Epithelial cell of prostate (primary cell): ENCODE measurements at regions not wholly inside any gene's neighbourhood (a gene's known extent, or its start where the extent isn't known, plus 50 kb on each side); places are given as distances from the start of the nearest gene placed in this dataset.

Experiments
- DNase-seq: peaks from one replicate; pipeline ENCODE4 v3.0.0-alpha.2; 2011; ENCODE audit warnings: low read depth, low spot score
- H3K27ac ChIP-seq: fragments of 450-650 bp; 2 replicates; pipeline ENCODE4 v1.5.1; 2017; ENCODE audit warnings: mild to moderate bottlenecking

DNA sequence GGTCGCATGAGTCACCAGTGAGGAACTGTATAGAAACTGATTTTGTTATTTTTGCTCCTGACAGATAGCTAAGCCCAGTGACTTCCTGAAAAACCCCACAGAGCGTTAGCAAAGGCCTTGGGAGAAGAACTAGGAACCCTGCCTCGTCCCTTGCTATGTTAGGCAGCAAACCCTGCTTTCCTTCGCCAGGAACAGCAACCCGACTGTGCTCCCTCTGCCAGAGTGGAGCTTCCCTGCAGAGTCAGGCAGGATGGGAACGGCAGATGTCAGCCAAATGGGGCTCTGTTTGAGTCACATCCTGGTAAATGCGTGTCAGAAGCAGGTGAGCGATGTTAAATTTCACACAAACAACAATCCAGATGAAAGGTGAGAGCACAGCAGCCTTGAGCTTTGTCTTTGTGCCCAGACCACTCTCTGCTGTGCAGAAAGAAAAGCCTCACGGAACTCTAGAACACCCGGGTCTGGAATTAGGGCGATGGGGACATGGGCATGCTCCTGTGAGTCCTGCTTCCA is 186.6 kb downstream of the ADAMTS15 start:
- H3K27ac ChIP-seq, result peak overlapping the region; percentile 81
- DNase-seq, result peak; percentile 64

DNA sequence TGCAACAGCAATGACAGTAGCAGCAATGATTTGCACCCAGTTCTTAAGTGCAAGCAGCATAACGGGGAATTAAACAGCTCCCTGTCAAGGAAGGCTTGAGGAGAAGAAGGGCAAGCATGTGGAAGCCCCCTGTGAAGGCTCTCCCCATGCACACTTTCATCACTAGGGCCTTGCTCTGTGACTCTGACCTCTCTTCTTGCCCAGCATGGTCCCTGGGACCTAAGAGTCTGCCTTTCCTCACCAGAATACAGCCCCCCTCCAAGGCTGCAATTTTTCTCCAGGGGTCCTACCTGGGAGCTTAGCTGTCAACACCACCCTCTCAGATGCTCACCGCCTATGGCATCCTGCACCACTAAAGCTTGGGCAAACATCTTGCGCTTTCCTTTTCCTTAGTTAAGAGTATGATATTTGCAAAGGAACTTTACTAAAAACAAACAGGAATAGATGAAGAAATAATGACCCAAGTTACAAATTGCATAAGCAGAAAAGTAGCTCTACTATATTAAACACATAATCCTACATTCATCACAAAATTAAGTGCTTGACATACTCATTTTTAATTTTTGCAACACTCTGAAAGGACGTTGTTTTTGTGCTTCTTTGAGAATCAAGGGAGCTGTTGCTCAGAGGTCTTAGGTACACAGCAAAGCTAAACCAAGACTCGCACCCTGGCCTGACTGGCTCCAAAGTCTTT is 187.6 kb downstream of the ADAMTS15 start:
- no peak for DNase-seq
- peak overlapping the region; percentile 81 for H3K27ac ChIP-seq

DNA sequence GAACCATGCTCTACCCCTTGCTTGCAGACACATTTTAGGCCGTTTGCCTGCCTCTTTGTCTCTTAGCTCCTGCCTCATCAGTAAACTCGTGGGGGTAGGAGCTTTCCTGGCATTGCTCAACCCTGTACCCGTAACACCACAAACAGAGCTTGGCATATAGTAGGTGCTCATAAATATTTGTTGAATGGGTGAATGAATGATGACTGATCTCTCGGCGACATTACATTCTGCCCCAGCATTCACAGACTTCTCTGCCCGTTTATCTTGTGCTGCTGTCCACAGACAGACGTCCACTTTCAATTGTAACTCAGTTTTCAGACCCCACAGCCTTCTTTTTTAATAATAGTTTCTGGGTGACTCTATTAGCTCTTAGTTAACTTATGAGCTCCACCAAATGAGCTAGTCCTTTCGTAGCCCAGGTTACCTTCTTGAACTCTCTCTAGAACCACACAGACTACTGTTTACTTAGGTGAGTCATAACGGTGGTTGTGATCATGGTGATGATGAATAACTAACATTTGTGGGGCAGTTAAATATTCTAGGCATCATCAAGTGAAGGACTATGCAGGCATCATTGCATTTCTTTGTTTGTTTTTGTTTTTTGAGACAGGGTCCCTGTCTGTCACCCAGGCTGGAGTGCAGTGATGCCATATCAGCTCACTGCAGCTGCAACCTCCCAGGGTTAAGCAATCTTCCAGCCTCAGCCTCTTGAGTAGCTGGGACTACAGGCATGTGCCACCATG is 188.4 kb downstream of the ADAMTS15 start:
- peak; percentile 91 for DNase-seq
- H3K27ac ChIP-seq, result peak overlapping the region; percentile 81

DNA sequence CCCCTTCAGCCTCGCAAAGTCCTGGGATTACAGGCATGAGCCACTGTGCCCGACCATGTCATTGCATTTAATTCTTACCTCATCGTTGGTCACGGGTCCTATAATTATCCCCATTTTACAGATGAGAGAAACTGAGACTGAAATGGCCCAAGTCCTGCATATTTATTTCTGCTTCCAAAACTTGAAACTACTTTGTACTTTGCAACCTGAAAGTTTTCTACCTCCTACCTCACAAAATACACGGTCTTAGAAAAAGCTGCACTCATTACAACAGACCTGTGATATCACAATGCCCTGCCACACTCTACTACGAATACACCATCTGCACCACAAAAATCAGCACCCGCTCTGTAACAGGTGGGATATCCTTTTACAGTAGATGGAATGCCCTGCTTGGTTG is 189.1 kb downstream of the ADAMTS15 start:
- DNase-seq, result no peak
- H3K27ac ChIP-seq, result peak overlapping the region; percentile 81

DNA sequence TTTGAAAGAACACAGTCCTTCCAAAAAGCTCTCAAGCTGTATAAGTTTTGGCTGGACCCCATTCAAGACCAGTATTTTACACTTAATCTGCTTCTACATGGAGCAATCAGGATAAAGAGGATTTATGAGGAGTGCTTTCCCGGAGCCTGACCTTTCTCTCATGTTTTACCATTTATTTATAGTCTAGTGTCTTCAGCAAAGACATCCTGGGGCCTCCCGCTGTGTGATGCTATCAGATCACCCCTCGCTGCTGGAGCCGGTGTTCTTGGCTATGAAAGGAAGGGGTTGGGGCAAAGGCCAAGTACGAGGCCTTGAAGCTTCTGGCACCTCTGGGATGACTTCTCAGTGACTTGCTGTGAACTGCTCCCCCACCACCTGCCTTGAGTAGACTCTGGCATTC is 189.6 kb downstream of the ADAMTS15 start:
- no peak overlapping the region for H3K27ac ChIP-seq
- no peak for DNase-seq

DNA sequence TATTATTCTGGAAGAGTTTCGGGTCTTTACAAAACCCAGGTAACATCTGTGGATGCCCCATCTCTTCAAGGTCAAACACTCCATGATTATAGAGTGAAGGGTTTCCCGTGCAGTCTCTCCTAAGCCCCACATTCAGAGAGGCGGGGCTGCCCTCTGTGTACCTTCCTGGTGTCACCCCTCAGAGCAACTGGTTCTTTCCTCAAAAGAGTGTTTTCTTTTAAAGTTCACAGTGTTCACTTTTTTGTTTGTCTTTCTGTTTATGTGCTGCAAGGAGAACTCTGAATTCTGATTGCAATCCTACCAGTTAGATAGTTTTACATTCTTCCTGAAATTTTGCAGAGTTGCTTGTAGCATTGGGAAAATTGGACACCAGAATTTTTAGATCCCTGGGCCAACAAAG is 190.2 kb downstream of the ADAMTS15 start:
- no peak overlapping the region for H3K27ac ChIP-seq
- DNase-seq, result no peak

DNA sequence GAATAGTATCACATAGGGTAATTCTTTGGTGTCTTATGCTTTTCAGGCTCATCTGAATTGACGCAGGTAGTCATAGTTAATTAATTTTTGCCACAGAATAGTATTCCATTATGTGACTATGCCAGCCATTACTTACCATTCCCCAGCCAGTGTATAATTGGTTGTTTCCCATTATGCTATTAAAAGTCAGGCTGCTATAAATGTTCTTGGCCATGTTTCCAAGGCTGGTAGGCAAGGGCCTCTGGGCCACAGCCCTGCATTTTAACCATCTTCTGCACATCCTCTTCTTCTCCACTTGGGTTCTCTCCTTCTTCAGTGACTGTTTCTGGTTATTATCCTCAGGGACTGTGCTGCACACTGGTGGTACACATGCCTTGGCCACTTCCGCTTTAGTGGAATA is 190.9 kb downstream of the ADAMTS15 start:
- no peak for DNase-seq
- no peak overlapping the region for H3K27ac ChIP-seq

DNA sequence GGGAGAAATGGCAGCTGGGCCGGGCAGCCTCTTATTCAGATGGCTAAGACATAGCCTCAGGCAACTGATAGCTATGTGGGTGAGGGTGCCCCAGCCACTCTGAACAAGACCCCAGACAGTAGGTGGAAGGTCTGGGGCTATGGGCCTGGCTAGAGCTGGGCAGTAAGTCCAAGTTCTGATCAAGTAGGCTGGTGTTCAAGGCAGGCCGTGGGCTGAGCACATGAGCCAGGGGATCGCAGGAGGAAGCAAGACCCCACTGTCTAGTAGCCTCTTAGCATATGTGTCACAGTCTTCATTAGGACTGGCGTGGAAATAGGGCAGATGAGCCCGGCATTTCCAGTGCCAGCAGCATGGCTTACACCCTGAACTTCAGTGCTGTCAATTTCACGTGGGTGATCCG is 192.1 kb downstream of the ADAMTS15 start:
- H3K27ac ChIP-seq, result no peak overlapping the region
- no peak for DNase-seq

DNA sequence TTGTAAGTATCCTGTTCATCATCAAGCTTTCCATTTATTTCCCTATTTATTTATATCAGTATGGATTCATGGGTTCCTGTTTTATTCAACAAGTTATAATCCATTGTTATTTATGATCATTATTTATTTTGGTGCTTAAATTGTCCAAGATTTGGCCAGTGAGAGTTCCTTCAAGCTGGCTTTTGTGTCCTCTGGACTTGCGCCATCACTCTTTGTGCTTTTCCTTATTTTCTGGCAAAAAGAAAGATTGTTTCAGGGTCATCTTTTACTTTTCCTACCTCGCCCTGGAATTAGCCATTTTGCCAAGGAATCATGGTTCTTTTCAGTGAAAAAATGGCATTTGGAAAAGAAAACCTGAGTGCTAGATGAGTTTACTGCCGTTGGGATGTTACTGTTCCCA is 193.4 kb downstream of the ADAMTS15 start:
- no peak overlapping the region for H3K27ac ChIP-seq
- no peak for DNase-seq

DNA sequence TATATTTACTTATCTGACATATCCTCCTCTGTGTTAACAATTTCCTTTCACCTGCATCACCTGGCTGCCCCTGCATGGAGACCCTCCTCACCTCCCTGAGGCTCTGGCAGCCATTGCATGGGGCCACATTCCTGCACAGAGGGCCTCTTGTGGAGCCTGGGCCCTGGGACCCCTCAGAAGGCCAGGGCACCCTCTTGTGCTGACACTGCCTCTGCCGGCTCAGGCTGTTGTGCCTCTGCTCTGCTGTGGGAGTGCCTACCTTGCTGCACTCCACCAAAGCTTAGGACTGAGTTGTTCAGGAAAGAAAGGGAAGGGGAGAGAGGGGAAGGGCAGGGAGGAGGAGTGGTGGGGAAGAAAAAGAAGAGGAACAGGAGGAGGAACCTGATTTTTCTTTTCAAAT is 194.5 kb downstream of the ADAMTS15 start:
- H3K27ac ChIP-seq, result no peak overlapping the region
- DNase-seq, result no peak

DNA sequence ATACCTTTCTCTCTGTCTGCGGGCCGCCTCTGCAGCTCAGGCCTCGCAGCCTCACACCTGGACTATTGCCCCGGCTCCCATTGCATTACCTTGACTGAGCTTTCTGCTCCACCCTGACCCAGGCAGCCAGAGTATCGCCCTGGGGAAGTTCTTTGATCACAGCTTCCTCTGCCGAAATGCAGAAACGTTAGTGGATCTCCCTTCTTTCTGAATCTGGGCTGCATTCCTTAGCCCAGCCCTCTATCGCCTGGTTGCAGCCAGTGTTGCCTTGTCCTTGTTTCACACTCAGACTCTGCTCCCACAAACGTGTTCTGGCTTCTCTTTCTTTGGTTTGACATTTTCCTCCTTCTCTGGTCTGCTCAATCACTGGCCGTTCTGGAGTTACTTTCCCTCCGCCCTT is 195.7 kb downstream of the ADAMTS15 start:
- no peak overlapping the region for H3K27ac ChIP-seq
- no peak for DNase-seq

DNA sequence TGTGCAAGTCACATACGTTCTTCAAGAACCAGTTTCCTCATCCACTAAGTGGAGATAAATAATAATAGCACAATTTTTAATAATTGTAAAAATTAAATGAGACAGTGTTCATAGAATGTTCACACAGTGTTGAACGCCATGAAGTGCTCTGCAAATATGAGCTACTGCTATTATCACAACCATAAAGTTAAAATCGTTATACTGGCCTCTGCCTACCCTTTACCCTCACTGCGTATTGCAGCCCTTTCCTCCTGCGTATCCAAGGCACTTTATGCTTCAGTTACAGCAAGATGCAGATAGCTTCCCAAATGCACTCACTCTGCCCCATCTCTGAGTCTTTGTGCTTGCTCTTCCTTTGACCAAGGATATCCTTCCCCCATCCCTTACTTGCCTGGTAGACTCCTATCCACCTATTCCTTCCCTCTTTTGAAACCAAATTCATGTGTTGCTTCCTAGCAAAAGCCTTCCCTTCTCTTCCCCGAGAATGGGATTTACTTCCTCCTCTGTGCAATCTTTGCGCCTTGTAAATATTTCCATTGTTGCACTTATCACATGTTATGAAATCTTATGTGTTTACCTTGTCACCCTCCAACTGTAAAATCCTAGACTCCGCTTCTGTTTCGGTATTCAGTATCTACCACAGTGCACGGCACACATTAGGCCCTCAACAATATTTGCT is 196.9 kb downstream of the ADAMTS15 start:
- no peak for DNase-seq
- H3K27ac ChIP-seq, result no peak overlapping the region

DNA sequence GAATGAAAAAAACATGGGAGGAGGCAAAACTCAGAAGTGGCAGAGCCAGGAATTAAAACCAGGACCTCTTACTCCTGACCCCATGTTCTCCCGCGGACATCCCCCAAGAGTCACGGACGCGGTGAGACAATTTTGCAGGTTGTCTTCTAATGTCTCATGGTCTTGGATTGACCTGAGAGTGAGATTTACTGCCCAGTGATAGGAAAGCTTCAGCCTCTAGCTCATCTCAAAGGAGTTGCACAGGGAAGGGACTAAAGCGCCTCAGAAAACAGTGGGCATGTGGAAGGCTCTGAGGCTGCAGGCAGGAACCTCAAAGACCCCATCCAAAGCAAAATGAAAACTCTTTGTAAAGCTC is 197.4 kb downstream of the ADAMTS15 start:
- H3K27ac ChIP-seq, result no peak overlapping the region
- DNase-seq, result no peak

DNA sequence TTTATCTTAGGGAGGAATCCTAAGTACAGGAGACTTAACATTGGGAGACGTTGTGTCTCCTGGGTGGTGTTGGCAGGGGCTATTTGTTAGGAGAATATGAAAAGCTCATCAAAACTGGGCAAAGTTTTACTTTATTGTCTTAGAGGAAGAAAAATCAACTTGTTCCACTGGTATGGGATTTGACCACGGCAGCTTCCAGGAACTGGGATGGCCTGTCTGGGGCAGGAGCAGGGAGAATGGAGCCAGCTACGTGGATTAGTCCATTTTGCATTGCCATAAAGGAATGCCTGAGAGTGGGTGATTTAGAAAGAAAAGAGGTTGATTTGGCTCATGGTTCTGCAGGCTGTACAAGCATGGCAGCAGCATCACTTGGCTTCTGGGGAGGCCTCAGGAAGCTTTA is 198.4 kb downstream of the ADAMTS15 start:
- DNase-seq, result no peak
- H3K27ac ChIP-seq, result no peak overlapping the region

DNA sequence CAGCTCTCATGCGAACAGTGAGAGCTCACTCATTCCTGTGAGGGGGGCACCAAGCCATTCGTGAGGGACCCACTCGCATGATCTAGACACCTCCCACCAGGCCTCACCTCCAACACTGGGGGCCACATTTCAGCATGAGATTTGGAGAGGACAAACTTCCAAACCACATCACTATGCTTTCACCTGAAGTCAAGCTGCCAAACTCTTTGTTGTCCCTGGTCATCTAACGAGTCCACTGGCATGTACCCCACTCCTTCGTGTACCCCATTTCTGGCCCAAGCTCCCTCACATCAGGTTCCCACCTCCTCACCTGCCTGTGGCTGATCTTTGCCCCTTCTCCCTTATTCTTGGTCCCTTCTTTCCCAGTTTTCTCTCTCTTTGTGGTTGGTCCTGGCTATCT is 198.9 kb downstream of the ADAMTS15 start:
- no peak for DNase-seq
- H3K27ac ChIP-seq, result no peak overlapping the region

DNA sequence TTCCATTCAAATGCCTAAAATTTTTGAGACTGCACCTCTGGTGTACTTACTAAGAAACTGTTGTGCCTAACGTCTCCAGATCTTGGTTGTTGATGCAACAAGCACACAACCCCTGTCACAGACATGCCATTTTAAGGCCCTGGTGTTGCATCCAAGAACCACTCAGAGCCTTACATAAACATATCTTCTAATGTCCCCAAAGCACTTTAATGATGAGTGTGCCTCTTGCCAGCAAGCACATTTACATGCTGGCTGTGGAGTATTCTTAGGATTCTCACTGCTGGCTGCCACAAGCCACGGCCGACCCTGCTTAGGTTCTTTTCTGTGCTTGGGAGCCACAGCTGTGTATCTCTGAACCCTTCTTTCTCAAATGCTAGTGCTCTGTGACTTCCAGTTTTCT is 201.4 kb downstream of the ADAMTS15 start:
- no peak overlapping the region for H3K27ac ChIP-seq
- no peak for DNase-seq

DNA sequence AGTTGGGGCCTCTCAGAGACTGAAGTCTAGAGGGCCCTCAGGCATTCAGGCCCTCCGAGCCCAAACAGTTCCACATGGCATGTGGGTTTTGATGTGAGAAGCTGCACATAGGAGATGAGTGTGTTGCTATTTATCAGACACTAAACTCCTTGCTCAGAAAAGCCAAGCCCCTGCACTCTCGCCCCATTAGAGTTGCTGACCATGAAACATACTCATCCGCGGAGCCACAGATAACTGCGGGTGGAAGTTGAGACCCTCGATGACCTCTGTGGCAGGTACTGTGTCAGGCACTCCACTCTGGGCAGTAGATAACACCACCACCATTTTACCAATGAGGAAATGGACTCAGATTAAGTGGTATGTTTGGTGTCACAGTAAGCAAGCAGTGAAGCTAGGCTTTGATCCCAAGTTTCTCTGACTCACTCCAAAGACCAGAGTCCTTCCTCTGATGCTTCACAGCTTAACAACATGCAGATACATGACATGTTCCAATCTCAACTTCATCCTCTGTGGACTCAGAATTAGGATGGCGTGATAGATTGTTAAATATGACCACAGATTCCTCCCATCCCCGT is 202.1 kb downstream of the ADAMTS15 start:
- no peak for DNase-seq
- no peak overlapping the region for H3K27ac ChIP-seq

DNA sequence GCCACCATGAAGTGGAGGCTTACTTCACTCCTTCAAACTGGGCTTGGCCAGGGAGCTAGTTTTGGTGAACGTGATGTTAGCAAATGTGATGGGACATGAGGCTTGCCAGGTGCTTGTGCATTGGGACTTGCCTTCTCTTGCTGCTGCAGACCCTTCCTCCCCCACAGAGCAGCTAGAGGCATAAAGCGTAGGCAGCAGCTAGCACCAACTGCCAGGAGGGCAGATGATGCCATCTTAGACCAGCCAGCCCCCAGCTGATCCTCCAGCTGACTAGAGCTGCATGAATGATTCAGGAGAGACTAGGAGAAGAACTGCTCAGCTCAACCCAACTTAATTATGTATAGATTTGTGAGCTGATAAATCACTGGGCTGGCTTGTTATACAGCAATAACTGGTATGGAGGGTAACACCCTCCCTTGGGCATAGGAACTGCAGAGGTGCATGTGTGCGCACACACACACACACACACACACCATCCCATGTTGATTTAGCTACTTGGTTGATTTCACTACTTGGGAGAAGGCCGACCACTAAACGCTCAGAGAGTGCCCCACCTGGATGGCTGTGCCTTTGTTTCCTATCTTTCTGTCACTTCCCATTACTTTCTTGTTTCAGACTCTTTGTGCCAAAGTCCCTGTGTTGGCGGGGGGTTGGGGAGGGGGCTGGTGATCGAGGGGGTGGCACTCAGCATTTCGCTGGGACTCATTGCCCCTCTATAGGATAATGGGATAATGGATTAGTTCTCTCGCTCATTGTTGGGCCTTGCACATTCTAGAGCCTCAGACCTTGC is 202.8 kb downstream of the ADAMTS15 start:
- DNase-seq, result no peak
- no peak overlapping the region for H3K27ac ChIP-seq

DNA sequence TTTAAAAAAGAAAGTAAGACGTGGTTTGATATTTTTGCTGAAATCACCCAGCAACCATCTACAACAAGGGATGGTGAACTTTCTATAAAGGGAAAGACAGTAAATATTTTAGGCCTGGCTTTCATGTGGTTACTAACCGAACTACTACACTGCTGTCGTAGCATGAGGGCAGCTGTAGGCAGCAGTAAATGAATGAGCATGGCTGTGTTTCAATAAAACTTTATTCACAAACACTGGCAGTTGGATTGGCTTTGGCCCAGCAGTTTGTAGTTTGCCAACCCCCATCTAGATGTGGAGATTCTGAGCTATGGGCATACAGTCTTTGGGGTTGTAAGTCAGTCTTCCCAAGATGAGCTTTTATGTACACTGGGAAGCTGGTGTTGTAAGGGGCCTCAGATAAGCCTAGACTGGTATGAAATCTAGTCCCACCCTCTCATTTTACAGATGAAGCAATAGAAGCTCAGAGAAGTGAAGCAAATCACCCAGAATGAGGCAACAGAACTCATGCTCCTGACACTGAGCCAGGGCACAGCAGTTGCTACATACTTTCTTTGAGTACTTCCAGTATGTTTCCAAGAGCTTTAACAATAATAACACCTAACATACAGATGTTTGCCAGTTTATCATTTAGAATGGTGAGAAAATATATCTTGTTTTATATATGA is 204.4 kb downstream of the ADAMTS15 start:
- no peak overlapping the region for H3K27ac ChIP-seq
- DNase-seq, result no peak
